Nephron progenitor cell (in vitro differentiated cells): ENCODE measurements at regions not wholly inside any gene's neighbourhood (a gene's known extent, or its start where the extent isn't known, plus 50 kb on each side); places are given as distances from the start of the nearest gene placed in this dataset.

ENCODE experiments used
- DNase-seq: peaks from one replicate; pipeline ENCODE4 v3.0.0; 2021
- H3K27ac Mint-ChIP-seq: 2 replicates; pipeline ENCODE4 v1.8.0; 2021; ENCODE audit warnings: mild to moderate bottlenecking, moderate library complexity, mixed read lengths
- H3K27me3 Mint-ChIP-seq: 2 replicates; pipeline ENCODE4 v1.8.0; 2021; ENCODE audit warnings: mild to moderate bottlenecking, low read depth, mixed read lengths; ENCODE audit not compliant: poor library complexity
- H3K36me3 Mint-ChIP-seq: 2 replicates; pipeline ENCODE4 v1.8.0; 2021; ENCODE audit warnings: low read depth, mixed read lengths
- H3K4me1 Mint-ChIP-seq: 2 replicates; pipeline ENCODE4 v1.8.0; 2021; ENCODE audit warnings: mixed read lengths
- H3K4me3 Mint-ChIP-seq: 2 replicates; pipeline ENCODE4 v1.8.0; 2021; ENCODE audit warnings: mild to moderate bottlenecking, moderate library complexity, mixed read lengths
- H3K9me3 Mint-ChIP-seq: 2 replicates; pipeline ENCODE4 v1.8.0; 2021; ENCODE audit warnings: mild to moderate bottlenecking, moderate library complexity, mixed read lengths
- CTCF ChIP-seq: fragments of 200-600 bp; sonication (generic); IDR thresholded peaks from 2 replicates; pipeline ENCODE4 v1.5.0; 2021; ENCODE audit warnings: antibody characterized with exemption

- no peak overlapping the region for H3K4me3 Mint-ChIP-seq
- TF ChIP-seq CTCF = no peak
- peaks cover 9% of the 10 kb centered on the region for H3K4me1 Mint-ChIP-seq
- peaks cover 26% of the 10 kb centered on the region for H3K9me3 Mint-ChIP-seq
- no peak for DNase-seq
- H3K36me3 Mint-ChIP-seq = no peaks in the 10 kb centered on the region
- H3K27ac Mint-ChIP-seq = no peak overlapping the region
- H3K27me3 Mint-ChIP-seq = peaks cover 22% of the 10 kb centered on the region
These were observed 146.4 kb upstream of the MAMLD1 start for GRCh38 chrX:150216716-150217115.

- Mint-ChIP-seq H3K4me3 (no peak overlapping the region), H3K27me3 (peaks cover 25% of the 10 kb centered on the region), H3K4me1 (peaks cover 9% of the 10 kb centered on the region), H3K36me3 (no peaks in the 10 kb centered on the region), H3K9me3 (peaks cover 28% of the 10 kb centered on the region), H3K27ac (no peak overlapping the region)
- DNase-seq = no peak
- no peak for TF ChIP-seq CTCF
These were observed 145.5 kb upstream of the MAMLD1 start for GRCh38 chrX:150217609-150218008.

DNA sequence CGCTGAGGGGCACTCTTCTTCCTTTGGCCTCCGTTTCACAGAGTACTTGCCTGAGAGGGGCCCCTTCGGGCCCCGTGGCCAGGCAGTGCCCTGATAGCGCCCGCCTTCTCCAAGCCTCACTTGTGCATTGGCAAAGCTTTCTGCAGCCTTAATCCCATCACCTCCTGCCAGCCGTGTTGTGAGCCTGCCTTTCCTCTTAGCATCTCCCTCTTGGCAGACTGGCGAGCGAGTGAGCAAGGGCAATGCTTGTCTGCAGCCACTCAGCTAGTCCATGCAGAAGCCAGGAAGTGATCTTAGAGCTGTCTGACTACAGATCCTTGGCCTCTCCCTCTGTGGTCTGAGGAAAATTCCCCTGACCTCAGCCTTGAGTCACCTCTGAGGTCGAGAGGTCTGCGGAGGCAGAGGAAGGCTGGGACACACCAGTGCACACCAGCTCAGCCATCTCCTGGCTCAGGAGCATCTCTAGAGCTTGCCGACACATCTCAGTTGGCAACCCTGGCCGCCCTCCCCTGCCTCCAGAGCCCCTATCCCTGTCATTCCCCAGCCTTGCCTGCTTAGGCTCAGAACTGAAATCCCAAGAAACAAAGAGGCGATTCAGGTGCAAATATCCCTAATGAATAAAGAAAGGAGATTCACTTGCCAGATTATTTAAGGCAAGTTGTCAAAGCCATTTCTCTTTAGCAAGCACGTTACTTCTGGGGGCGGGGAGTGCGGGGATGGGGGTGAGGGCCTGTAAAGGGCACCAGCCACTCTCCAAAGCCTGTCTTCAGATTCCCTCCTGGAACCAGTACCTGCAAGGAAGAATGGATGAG, 143.5 kb upstream of the MAMLD1 start:
- Mint-ChIP-seq H3K4me1 (peaks cover 9% of the 10 kb centered on the region), H3K27ac (no peak overlapping the region), H3K36me3 (no peaks in the 10 kb centered on the region), H3K27me3 (peaks cover 25% of the 10 kb centered on the region), H3K9me3 (peaks cover 22% of the 10 kb centered on the region), H3K4me3 (no peak overlapping the region)
- no peak for TF ChIP-seq CTCF
- DNase-seq = peak; percentile 4

DNA sequence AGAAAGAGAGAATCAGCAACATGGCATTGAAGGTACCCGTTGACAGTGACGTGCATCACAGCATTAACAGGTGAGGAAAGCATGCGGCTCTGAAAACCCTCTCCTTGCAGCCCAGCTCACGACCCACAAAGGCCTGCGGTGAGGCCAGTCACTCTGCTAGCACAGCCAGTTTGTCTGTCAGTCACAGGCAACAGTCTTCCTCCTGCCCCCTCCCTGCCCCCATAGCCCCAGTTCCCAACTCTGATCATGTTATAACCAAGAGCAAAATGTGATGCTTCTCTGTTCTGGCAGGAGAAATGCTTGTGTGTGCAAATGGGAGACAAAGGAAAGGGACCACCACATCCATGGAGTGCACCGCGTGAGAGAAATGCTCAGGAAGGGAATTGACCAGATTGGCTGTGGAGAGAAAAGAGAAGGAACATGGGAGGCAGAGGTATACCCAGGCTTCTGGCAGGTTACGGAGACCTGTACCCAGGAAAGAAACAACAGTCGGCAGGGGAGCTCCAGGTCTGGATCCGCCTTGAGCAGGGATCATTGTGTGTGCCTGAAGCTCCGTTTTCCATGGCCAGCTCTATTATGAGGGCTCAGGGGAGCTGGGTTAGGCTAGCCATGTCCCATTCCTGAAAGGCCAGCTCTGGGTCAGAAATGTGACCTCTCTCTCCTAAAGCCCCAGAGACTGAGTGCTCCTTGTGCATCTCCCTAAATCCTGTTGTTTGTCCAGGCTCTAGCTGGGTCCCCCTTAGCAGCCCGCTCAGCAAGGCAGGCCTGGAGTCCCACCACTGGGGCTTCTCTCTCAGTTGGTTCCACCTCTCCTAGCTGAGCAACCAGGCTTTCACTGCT, 139.7 kb upstream of the MAMLD1 start:
- Mint-ChIP-seq H3K36me3 (no peaks in the 10 kb centered on the region), H3K4me3 (no peak overlapping the region), H3K4me1 (peaks cover 9% of the 10 kb centered on the region), H3K9me3 (peaks cover 35% of the 10 kb centered on the region), H3K27ac (no peak overlapping the region), H3K27me3 (peaks cover 37% of the 10 kb centered on the region)
- TF ChIP-seq CTCF = no peak
- no peak for DNase-seq

DNA sequence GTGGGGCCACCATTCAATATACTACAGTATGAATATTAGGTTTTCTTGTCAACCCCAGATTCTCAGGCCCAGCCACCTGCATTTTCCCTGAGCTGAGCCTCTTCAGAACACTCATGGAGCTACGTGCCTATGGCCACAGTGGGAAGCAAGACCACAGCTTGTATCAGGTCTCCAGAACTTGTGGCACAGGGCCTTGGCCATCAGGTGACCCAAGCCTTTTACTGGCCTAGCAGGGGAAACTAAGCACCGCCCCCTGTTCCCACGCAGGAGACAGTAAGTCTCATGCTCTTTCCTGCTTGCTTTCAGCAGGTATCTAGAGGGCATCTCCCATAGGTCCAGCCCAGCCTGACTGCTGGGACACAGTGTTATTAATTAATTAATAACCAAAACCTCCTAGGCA, 138.4 kb upstream of the MAMLD1 start:
- no peak overlapping the region for H3K27ac Mint-ChIP-seq
- no peaks in the 10 kb centered on the region for H3K4me1 Mint-ChIP-seq
- no peaks in the 10 kb centered on the region for H3K36me3 Mint-ChIP-seq
- no peak for DNase-seq
- H3K9me3 Mint-ChIP-seq = peaks cover 44% of the 10 kb centered on the region
- peaks cover 28% of the 10 kb centered on the region for H3K27me3 Mint-ChIP-seq
- no peak overlapping the region for H3K4me3 Mint-ChIP-seq
- TF ChIP-seq CTCF = no peak
